H1 (cell line): ENCODE measurements at regions not wholly inside any gene's neighbourhood (a gene's known extent, or its start where the extent isn't known, plus 50 kb on each side); places are given as distances from the start of the nearest gene placed in this dataset.

Experiments
- ASH2L ChIP-seq: fragments of 200-600, 300-600 bp; sonication (generic); IDR thresholded peaks from one replicate; pipeline ENCODE4 v1.7.1; 2017; ENCODE audit warnings: low read length
- CTBP2 ChIP-seq: IDR thresholded peaks from 2 replicates; pipeline ENCODE4 v1.7.0; 2011; ENCODE audit warnings: borderline replicate concordance, mild to moderate bottlenecking, moderate library complexity, mixed read lengths, low read length; ENCODE audit not compliant: insufficient read depth, insufficient read length
- JUND ChIP-seq: IDR thresholded peaks from 2 replicates; pipeline ENCODE4 v1.6.1; 2011; ENCODE audit warnings: mild to moderate bottlenecking, improper control_type of control experiment, low read length
- SIRT6 ChIP-seq: IDR thresholded peaks from one replicate; pipeline ENCODE4 v1.7.1; 2012; ENCODE audit warnings: low read length, inconsistent platforms
- TAF7 ChIP-seq: optimal IDR thresholded peaks from 2 replicates; pipeline ENCODE3; 2011; ENCODE audit warnings: low read depth, mild to moderate bottlenecking, inconsistent platforms, low read length, moderate library complexity, borderline replicate concordance

DNA sequence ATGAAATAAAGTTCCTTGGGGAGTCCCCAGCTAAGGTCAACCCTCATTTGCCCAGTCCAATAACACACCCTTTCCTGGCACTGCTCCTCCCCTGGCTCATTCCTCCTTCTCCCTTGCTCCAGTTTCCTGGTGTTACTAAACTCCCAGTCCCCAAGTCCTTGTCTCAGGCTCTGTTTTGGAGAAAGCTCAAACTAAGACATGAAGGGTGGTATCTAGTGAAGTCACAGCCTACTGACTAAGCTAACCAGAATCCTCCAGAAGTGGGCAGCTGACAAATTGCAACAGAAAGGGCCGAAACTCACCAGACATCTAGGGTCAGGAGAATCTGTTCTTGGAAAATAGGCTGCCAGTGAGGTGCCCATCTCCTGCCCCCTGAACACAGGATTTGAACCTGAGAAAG, 118.7 kb upstream of the NEK6 start (continued):
- no peak for TF ChIP-seq TAF7
- no peak for TF ChIP-seq JUND
- no peak for TF ChIP-seq ASH2L
- TF ChIP-seq CTBP2: no peak
- no peak for TF ChIP-seq SIRT6
- TF ChIP-seq, all 59 proteins: peak for 0
